ENCODE measurements at regions not wholly inside any gene's neighbourhood (a gene's known extent, or its start where the extent isn't known, plus 50 kb on each side); places are given as distances from the start of the nearest gene placed in this dataset.

- TF ChIP-seq GATA3 (IDR thresholded peaks at IDR 0.05; ENCODE audit: low read depth, low read length) (no peak), GATA2 (IDR thresholded peaks at IDR 0.05; ENCODE audit: low read depth, low read length) (no peak)
These were observed 819.1 kb upstream of the GRAMD2B start for GRCh38 chr5:125604104-125604503.

Data from SH-SY5Y (cell line).